Dendritic cell treated with granulocyte-macrophage colony-stimulating factor and Interleukin-4, amounts not matched to agents 40 ng/mL and 50 ng/mL, for 4 days (primary cell): ENCODE measurements at regions not wholly inside any gene's neighbourhood (a gene's known extent, or its start where the extent isn't known, plus 50 kb on each side); places are given as distances from the start of the nearest gene placed in this dataset.

Experiments used
- H3K27ac Mint-ChIP-seq: one replicate; pipeline ENCODE4 v1.8.0; 2022; ENCODE audit warnings: mild to moderate bottlenecking, mixed read lengths
- H3K27me3 Mint-ChIP-seq: one replicate; pipeline ENCODE4 v1.8.0; 2022; ENCODE audit warnings: mild to moderate bottlenecking, mixed read lengths
- H3K36me3 Mint-ChIP-seq: one replicate; pipeline ENCODE4 v1.8.0; 2022; ENCODE audit warnings: low read depth, mixed read lengths
- H3K4me1 Mint-ChIP-seq: one replicate; pipeline ENCODE4 v1.8.0; 2022; ENCODE audit warnings: low read depth, mixed read lengths
- H3K4me3 Mint-ChIP-seq: one replicate; pipeline ENCODE4 v1.8.0; 2022; ENCODE audit warnings: mild to moderate bottlenecking, moderate library complexity, mixed read lengths
- H3K9me3 Mint-ChIP-seq: one replicate; pipeline ENCODE4 v1.8.0; 2022; ENCODE audit warnings: mixed read lengths
- intact Hi-C: fragments of 100-400 bp; cut with micrococcal nuclease; formaldehyde crosslinking; loops from one replicate; pipeline ENCODE4 v1.15.0; 2022

DNA sequence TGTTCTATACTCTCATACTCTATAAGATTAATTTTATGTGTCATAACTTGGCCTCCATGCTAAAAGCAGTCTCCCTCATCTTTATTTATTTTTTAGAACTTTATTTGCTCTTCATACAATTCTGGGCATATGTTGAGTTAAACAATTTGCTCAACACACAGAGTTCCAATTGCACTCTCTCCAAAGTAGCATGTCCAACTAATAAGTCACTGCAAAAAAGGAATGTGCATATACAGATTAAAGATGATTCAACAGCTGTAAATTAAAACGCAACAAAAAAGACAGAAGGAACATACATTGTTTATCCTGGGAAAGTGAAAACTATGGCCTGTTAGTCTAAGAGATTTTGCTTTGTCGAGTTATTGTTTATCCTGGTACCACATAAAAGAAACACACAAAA is 277.7 kb upstream of the ACVR2A start:
- Mint-ChIP-seq H3K4me3 (no peak overlapping the region), H3K9me3 (peaks cover 22% of the 10 kb centered on the region), H3K36me3 (no peaks in the 10 kb centered on the region), H3K27ac (no peak overlapping the region), H3K27me3 (no peaks in the 10 kb centered on the region), H3K4me1 (no peaks in the 10 kb centered on the region)
- intact Hi-C loops, result no loop called here

DNA sequence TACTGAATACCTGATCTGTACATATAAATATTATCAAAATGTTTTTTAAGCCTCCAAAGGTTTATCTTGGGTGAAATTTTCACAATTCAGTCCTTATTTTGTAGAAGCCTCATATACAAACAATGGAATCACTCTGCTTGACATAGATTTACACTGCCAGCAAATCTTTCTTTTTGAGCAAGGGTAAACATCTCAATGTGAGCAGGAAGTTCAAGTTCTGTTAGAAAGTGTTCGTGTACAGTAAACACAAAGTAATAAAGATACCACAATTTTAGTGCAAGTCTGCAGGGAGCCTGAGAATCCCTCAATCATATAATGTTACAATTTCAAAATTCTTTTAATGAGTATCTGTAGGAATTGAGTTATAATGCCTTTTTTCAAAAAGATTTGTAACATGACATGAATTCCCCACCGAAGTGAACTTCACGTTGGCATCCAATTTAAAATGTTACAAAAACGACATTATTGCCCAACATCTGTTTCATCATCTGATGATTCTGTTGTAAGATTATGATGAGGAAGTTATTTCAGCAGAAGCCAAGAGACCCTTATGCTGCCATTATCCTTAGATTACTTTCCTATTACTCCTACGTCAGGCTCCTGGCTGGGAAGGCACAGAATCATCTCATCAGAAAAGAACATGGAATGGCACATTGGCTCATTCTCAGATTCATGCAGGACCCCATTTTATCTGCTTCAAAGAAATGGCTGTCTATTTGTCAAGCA is 283.9 kb upstream of the ACVR2A start:
- H3K27me3 Mint-ChIP-seq, result no peaks in the 10 kb centered on the region
- intact Hi-C loops, result no loop called here
- peaks cover 12% of the 10 kb centered on the region for H3K9me3 Mint-ChIP-seq
- peaks cover 13% of the 10 kb centered on the region for H3K4me1 Mint-ChIP-seq
- H3K27ac Mint-ChIP-seq, result no peak overlapping the region
- no peak overlapping the region for H3K4me3 Mint-ChIP-seq
- H3K36me3 Mint-ChIP-seq, result no peaks in the 10 kb centered on the region

GRCh38 chr2:147559070-147559725 is 285.6 kb upstream of the ACVR2A start:
- Mint-ChIP-seq H3K27ac (no peak overlapping the region), H3K4me3 (no peak overlapping the region), H3K9me3 (peaks cover 3% of the 10 kb centered on the region), H3K4me1 (peaks cover 13% of the 10 kb centered on the region), H3K36me3 (no peaks in the 10 kb centered on the region), H3K27me3 (no peaks in the 10 kb centered on the region)
- intact Hi-C loops, result no loop called here

DNA sequence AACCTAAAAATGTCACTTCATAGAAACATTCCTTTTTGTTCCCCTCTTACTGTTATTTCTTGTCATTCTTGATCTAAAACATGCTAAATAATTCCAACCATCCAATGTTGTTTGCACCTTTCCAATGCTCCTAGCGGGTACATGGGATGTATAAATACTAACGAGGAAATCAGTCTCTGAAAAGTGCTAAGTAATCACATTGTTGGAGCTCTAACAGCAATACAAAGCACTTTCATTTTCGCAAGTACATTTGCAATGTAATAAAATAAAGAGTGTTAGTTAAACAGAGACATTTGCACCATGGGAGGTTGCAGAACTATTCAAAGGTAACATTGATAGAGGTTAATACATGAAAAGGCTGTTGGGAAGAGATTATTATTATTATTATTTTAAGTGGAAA is 286.2 kb upstream of the ACVR2A start:
- H3K4me3 Mint-ChIP-seq, result no peak overlapping the region
- H3K36me3 Mint-ChIP-seq, result no peaks in the 10 kb centered on the region

DNA sequence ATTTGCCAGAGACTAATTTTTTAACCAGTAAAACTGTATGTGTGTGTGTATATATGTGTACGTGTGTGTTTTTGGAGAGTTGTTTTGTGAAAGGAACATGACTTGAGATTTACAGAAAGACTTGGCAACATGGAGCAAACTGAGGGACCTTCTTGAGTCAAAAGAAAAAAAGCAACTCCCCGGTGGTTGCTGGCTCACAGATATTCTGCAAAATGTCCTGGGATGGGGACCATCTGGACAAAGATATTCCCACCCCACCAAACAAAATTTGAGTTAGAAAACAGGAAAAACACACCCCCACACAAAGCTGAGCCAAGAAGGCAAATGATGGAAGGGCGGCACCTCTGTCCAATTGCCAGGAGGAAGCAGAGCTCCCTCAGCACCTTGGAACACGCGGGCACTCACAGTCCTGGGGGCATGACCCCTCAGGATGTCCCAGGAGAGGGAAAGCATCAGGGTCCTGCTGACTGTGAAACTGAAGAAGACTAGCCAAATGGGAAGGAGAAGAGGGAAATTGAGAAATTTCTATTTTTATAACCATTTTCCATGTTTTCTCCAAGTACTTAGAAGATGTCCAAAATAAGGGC is 290.2 kb upstream of the ACVR2A start:
- Mint-ChIP-seq H3K27me3 (no peaks in the 10 kb centered on the region), H3K27ac (peak overlapping the region; percentile 17), H3K4me3 (no peak overlapping the region), H3K36me3 (no peaks in the 10 kb centered on the region), H3K9me3 (no peaks in the 10 kb centered on the region), H3K4me1 (peaks cover 6% of the 10 kb centered on the region)
- intact Hi-C loops, result no loop called here

More for the DNA sequence above, 286.2 kb upstream of the ACVR2A start:
- H3K27ac Mint-ChIP-seq, result no peak overlapping the region
- intact Hi-C loops, result no loop called here
- no peaks in the 10 kb centered on the region for H3K27me3 Mint-ChIP-seq
- no peaks in the 10 kb centered on the region for H3K9me3 Mint-ChIP-seq
- H3K4me1 Mint-ChIP-seq, result peaks cover 13% of the 10 kb centered on the region

DNA sequence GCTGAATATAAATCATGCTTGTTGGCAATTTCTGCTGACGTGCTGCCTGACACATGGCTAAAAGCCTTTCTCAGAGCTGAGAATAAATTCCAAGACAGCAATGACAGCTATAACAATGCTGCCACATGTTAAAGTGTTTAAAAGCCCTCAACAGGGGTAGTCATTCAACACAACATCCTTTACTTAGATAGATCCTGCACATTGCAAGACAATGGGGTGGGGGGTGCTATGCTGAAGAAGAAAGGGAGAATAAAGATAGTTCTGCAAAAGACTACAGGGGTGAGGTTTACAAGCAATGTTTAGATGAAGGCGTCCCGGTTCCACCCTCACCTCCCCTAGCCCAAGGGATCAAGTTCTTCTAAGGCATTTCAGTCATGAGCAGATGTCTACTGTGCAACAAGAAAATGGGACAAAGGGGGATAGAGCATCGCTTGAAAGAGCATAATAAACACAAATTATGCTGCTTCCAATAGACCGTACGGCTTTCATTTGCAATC is 291.0 kb upstream of the ACVR2A start:
- intact Hi-C loops, result no loop called here
- Mint-ChIP-seq H3K27ac (no peak overlapping the region), H3K9me3 (no peaks in the 10 kb centered on the region), H3K4me3 (no peak overlapping the region), H3K36me3 (no peaks in the 10 kb centered on the region), H3K4me1 (no peaks in the 10 kb centered on the region), H3K27me3 (no peaks in the 10 kb centered on the region)

DNA sequence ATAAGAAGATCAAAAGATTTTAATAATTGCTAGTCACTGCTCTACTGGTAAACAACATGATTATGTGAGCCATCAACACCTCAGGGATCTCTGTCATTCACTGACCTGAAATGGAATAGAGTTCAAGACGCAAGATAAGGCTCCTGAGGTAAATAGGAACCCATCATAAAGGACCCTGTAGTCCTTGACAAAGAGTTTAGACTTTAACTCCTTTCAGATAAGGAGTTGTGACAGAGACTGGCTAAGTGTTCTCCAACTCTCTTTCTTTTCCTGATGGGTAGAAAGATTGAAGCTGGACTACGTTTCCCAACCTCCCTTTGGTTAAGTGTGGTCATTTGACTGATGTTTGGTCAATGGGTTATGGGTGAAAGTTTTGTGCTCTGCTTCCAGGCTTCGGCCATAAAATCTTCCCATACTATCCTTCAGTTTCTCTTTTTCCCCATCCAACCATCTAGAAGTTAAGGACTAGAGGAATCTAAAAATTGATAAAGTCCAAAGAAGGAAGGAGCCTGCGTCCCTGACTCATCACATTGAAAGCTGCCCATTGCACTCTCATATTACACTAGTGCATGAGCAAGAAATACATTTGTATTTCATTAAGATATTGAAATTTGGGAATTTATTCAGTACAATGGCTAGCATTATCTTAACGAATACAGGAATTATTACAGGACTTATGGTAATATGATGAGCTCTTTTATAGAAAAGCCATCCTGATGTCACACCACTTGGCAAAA is 293.7 kb upstream of the ACVR2A start:
- H3K27ac Mint-ChIP-seq, result no peak overlapping the region
- H3K9me3 Mint-ChIP-seq, result no peaks in the 10 kb centered on the region
- intact Hi-C loops, result no loop called here
- no peak overlapping the region for H3K4me3 Mint-ChIP-seq
- no peaks in the 10 kb centered on the region for H3K4me1 Mint-ChIP-seq
- H3K27me3 Mint-ChIP-seq, result no peaks in the 10 kb centered on the region
- H3K36me3 Mint-ChIP-seq, result no peaks in the 10 kb centered on the region

DNA sequence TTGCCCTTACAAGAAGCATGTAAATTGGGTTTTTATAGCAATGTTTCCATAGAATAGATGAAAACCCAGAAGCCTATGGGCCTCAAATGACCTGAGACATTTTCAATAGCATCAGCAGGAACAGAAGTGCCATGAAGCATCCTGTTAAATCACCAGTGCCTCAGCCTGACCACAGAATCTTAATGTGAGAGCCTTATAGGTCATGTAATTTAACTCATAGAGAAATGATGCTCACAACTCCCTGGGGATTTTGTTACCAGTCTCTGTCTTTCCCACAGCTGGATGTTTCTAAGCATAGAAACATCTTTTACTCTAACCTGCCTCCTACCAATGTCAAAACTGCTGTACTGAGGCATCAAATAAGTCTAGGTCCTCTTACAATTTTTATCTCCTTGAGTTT is 295.8 kb upstream of the ACVR2A start:
- Mint-ChIP-seq H3K9me3 (peaks cover 12% of the 10 kb centered on the region), H3K4me1 (no peaks in the 10 kb centered on the region), H3K4me3 (no peak overlapping the region), H3K36me3 (no peaks in the 10 kb centered on the region), H3K27ac (no peak overlapping the region), H3K27me3 (no peaks in the 10 kb centered on the region)
- intact Hi-C loops, result no loop called here

GRCh38 chr2:147548451-147548850 is 296.4 kb upstream of the ACVR2A start:
- Mint-ChIP-seq H3K4me3 (no peak overlapping the region), H3K27ac (no peak overlapping the region), H3K27me3 (no peaks in the 10 kb centered on the region), H3K36me3 (no peaks in the 10 kb centered on the region), H3K4me1 (peaks cover under 1% of the 10 kb centered on the region), H3K9me3 (peaks cover 12% of the 10 kb centered on the region)
- intact Hi-C loops, result no loop called here

DNA sequence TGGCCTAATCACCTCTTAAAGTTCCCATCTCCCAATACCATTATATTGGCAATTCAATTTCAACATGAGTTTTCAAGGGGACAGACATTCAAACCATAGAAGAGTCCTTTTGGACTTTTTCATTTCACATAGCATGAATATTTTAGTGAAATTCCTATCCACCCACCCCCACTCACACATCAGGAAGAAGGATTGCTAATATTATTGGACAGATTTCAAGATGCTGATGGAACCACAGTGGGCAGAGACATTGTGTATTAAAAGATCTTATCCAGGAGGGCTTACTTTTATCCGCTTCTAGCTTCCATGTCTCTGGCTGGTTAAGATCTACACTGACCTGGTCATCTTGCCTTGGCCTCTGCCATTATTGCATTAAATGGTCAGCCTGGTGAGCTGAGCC is 297.4 kb upstream of the ACVR2A start:
- Mint-ChIP-seq H3K9me3 (peaks cover 12% of the 10 kb centered on the region), H3K4me1 (peaks cover 11% of the 10 kb centered on the region), H3K4me3 (no peak overlapping the region), H3K27ac (no peak overlapping the region), H3K36me3 (no peaks in the 10 kb centered on the region), H3K27me3 (no peaks in the 10 kb centered on the region)
- intact Hi-C loops, result no loop called here

DNA sequence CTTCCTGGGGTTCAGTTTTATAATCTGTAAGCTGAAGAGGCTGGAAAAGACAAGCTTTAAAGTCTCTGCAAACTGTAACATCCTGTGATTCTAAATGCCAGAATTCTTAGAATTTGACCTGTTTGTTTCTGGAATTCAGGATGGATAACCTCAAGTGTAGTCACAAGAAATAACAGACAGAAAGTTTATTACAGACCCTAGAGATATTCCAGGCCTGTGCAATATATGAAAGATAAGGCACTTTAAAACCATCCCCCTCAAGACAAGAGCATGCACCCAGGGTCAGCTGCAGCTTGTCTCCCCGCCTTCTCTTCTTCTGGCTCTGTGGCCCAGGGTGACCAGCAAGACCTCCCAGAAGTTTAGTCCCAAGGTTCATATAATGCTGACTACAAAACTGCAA is 298.7 kb upstream of the ACVR2A start:
- no peak overlapping the region for H3K4me3 Mint-ChIP-seq
- no peak overlapping the region for H3K27ac Mint-ChIP-seq
- H3K27me3 Mint-ChIP-seq, result no peaks in the 10 kb centered on the region

GRCh38 chr2:147543056-147543455 is 301.8 kb upstream of the ACVR2A start:
- intact Hi-C loops, result no loop called here
- peaks cover 21% of the 10 kb centered on the region for H3K9me3 Mint-ChIP-seq
- no peak overlapping the region for H3K27ac Mint-ChIP-seq

More for the DNA sequence above, 298.7 kb upstream of the ACVR2A start:
- peaks cover 21% of the 10 kb centered on the region for H3K4me1 Mint-ChIP-seq
- no peaks in the 10 kb centered on the region for H3K36me3 Mint-ChIP-seq
- intact Hi-C loops, result no loop called here
- peaks cover 19% of the 10 kb centered on the region for H3K9me3 Mint-ChIP-seq

GRCh38 chr2:147542351-147542750 is 302.5 kb upstream of the ACVR2A start:
- H3K36me3 Mint-ChIP-seq, result no peaks in the 10 kb centered on the region
- intact Hi-C loops, result no loop called here
- peaks cover 22% of the 10 kb centered on the region for H3K4me1 Mint-ChIP-seq
- H3K27ac Mint-ChIP-seq, result no peak overlapping the region
- peaks cover 21% of the 10 kb centered on the region for H3K9me3 Mint-ChIP-seq
- no peak overlapping the region for H3K4me3 Mint-ChIP-seq
- no peaks in the 10 kb centered on the region for H3K27me3 Mint-ChIP-seq

More at GRCh38 chr2:147543056-147543455, 301.8 kb upstream of the ACVR2A start:
- Mint-ChIP-seq H3K4me3 (no peak overlapping the region), H3K27me3 (no peaks in the 10 kb centered on the region), H3K4me1 (peaks cover 22% of the 10 kb centered on the region), H3K36me3 (no peaks in the 10 kb centered on the region)

DNA sequence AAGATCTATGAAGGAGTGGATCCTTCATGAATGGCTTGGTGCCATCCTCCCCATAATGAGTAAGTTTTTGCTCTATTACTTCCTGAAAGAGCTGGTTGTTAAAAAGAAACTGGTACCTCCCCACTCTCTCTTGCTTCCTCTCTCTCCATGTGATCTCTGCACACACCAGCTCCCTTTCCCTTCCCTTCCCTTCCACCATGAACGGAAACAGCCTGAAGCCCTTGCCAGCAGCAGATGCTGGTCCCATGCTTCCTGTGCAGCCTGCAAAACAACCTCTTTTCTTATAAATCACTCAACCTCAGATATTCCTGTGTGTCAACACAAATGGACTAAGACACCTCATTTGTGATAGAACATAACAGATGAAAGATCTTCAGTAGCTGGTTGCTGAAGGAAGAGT is 303.5 kb upstream of the ACVR2A start:
- Mint-ChIP-seq H3K4me3 (no peak overlapping the region), H3K27me3 (no peaks in the 10 kb centered on the region), H3K4me1 (peaks cover 22% of the 10 kb centered on the region), H3K27ac (peak overlapping the region; percentile 4), H3K36me3 (no peaks in the 10 kb centered on the region), H3K9me3 (peaks cover 21% of the 10 kb centered on the region)
- intact Hi-C loops, result no loop called here
